RWPE1 (cell line): ENCODE measurements at regions not wholly inside any gene's neighbourhood (a gene's known extent, or its start where the extent isn't known, plus 50 kb on each side); places are given as distances from the start of the nearest gene placed in this dataset.

Experiments used
- CTCF ChIA-PET: fragments of 350-600 bp; sonication (Branson Sonifier 250); formaldehyde crosslinking; extraction: SDS; loops from one replicate; lab custom pipeline; 2021; lab: Yijun Ruan, JAX
- POLR2A ChIA-PET: fragments of 400-600 bp; formaldehyde crosslinking; extraction: SDS; loops from one replicate; lab custom pipeline; 2020; ENCODE audit warnings: antibody characterized with exemption; ENCODE audit not compliant: low non-redundant PET; lab: Yijun Ruan, JAX
- DNase-seq: peaks from one replicate; pipeline ENCODE4 v3.0.0; 2012; ENCODE audit warnings: low spot score
- H3K27ac ChIP-seq: fragments of 450-650 bp; 2 replicates; pipeline ENCODE4 v1.5.1; 2017
- TF ChIP-seq, protein P1 (sequence below): fragments of 450-650 bp; conservative IDR thresholded peaks from 2 replicates; pipeline ENCODE4 v1.5.1; 2017; ENCODE audit warnings: low read depth, mild to moderate bottlenecking

DNA sequence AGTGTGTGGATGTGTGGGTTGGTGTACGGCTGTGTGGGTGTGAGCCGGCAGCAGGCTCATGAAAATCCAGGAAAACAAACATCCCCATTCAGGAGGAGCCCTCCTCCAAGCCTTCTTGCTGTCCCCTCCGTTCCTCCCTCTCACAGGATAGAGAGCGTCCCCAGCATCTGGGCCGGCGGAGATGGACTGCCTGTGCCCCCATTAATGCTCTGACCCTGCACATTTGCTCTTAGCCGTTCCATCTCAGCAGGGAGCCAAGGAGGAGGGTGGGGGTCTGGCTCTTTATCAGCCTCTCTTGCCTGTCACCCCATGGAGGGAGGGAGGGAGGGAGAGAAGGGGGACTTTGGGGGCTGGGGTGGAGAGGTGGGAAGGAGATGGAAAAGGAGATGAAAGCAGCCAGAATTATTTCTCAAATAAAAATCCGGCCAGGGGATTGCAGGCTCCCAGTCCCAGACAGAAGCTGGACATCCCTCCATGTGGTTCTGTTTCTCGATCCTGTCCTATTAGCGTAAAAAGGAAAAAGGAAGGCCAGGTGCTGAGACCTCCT is 240.0 kb upstream of the ZFHX3 start:
- no peak overlapping the region for H3K27ac ChIP-seq
- TF ChIP-seq, protein P1, sequence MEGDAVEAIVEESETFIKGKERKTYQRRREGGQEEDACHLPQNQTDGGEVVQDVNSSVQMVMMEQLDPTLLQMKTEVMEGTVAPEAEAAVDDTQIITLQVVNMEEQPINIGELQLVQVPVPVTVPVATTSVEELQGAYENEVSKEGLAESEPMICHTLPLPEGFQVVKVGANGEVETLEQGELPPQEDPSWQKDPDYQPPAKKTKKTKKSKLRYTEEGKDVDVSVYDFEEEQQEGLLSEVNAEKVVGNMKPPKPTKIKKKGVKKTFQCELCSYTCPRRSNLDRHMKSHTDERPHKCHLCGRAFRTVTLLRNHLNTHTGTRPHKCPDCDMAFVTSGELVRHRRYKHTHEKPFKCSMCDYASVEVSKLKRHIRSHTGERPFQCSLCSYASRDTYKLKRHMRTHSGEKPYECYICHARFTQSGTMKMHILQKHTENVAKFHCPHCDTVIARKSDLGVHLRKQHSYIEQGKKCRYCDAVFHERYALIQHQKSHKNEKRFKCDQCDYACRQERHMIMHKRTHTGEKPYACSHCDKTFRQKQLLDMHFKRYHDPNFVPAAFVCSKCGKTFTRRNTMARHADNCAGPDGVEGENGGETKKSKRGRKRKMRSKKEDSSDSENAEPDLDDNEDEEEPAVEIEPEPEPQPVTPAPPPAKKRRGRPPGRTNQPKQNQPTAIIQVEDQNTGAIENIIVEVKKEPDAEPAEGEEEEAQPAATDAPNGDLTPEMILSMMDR: no peak
- no peak for DNase-seq
- POLR2A ChIA-PET: no interaction called here
- CTCF ChIA-PET: no interaction called here

DNA sequence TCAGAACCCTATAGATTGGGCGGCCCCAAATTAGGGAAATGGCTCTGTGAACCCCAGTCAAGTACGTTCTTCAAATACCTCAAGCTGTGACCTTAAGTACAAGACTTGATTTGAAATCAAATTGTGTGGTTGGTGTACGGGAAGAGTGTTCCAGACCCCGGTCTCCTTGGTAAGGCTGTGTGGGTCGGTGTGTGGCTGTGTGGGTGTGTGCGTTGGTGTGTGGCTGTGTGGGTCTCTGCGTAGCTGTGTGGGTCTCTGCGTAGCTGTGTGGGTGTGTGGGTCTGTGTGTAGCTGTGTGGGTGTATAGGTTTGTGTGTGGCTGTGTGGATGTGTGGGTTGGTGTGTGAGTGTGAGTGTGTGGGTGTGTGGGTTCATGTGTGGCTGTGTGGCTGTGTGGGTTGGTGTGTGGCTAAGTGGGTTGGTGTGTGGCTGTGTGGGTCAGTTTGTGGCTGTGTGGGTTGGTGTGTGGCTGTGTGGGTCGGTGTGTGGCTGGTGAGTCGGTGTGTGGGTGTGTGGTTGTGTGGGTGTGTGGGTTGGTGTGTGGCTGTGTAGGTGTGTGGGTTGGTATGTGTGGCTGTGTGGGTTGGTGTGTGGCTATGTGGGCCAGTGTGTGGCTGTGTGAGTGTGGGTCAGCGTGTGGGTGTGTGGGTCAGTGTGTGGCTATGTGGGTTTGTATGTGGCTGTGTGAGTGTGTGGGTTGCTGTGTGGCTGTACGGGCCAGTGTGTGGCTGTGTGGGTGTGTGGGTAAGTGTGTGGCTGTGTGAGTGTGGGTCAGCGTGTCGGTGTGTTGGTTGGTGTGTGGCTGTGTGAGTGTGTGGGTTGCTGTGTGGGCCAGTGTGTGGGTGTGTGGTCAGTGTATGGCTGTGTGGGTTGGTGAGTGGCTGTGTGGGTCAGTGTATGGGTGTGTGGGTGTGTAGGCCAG is 238.7 kb upstream of the ZFHX3 start:
- CTCF ChIA-PET: no interaction called here
- H3K27ac ChIP-seq: no peak overlapping the region
- TF ChIP-seq, protein P1: no peak

DNA sequence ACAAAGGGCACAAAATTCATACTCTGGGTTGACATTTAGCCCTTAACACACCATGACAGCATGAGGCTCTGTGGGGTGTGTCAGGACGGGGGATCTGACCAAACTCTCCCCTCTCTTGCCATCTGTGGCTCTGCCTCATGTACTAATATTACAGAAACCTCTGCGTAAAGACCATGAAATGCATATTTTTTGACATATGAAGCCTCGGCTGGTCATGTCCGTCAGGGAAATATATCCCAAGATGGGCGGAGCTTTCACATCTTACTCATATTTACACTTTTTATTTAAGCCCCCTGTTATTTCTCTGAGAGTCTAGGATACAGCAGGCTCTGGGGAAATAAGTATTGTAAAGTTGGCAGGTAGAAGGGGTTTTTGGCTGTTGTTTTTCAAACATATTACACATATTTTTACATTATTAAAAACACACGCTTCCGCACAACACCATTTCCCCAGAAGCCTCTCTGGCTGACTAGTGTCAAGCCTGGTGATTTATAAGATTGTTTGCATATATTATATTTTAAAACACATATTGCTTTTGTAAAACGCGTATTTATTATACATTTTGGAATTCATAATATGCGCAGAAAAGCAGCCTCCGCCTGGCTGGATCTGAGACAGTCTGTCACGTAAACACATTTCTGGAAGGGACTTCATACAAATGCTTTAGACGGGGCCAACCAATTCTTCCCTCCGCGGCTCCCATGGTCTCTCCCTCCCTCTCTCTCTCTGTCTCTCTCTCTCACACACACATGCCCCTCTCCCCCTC is 237.7 kb upstream of the ZFHX3 start:
- DNase-seq: no peak
- no peak overlapping the region for H3K27ac ChIP-seq
- POLR2A ChIA-PET: no interaction called here
- CTCF ChIA-PET: no interaction called here
- TF ChIP-seq, protein P1: no peak

More for the DNA sequence above, 238.7 kb upstream of the ZFHX3 start:
- POLR2A ChIA-PET: no interaction called here
- DNase-seq: no peak

DNA sequence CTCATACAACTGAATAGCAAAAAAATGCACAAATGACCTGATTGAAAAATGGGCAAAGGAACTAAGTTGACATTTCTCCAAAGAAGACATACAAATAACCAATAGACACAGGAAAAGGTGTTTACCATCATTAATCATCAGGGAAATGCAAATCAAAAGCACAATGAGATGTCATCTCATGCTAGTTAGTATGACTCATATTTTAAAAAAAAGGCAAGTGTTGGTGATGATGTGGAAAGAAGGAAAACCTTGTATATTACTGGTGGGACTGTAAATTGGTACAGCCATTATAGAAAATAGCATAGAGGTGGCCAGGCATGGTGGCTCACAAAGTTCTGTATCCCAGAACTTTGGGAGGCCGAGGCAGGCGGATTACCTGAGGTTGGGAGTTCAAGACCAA is 232.5 kb upstream of the ZFHX3 start:
- no peak overlapping the region for H3K27ac ChIP-seq
- ChIA-PET POLR2A (no interaction called here), CTCF (no interaction called here)
- no peak for DNase-seq
- TF ChIP-seq, protein P1: no peak

DNA sequence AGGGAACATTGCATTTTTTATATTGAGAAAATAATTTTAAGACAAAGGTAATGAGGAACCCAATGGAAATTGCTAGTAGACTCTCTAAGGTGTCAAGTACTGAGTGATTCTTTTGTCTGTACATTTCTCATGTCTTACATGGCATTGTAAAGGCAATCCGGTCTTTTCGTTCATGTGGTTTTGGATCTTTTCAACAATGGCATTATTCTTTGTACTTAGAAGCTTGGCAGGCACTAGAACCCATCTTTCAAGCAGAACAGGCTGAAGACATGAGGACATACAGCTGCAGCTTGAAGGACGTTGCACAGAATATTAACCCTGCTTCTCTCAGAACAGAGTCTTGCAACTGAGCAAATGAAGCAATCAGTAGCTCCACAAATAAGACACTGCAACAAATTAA is 231.5 kb upstream of the ZFHX3 start:
- H3K27ac ChIP-seq: no peak overlapping the region
- ChIA-PET CTCF (no interaction called here), POLR2A (no interaction called here)
- TF ChIP-seq, protein P1: no peak
- DNase-seq: no peak

DNA sequence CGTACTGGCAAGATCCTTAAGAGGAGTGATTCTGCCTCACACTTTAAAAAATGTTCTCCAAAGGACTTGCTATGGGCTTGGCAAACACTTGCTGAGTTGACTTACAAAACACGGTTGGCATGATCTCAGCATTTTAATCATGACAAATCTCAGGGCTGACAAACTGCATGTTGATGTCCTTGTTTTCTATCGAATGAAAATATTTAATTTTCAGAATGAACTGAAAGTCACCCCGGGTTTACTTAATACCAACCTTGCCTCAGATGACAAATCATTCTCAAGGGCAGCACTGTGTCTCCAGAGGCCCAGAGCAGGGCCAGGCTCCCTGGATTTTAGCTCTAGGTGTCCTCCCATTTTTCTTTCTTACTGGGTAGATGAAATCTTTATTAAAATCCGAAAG is 229.1 kb upstream of the ZFHX3 start:
- POLR2A ChIA-PET: no interaction called here
- DNase-seq: no peak
- CTCF ChIA-PET: no interaction called here
- H3K27ac ChIP-seq: no peak overlapping the region
- TF ChIP-seq, protein P1: no peak
